IMR-90 (cell line): ENCODE measurements at regions not wholly inside any gene's neighbourhood (a gene's known extent, or its start where the extent isn't known, plus 50 kb on each side); places are given as distances from the start of the nearest gene placed in this dataset.

Experiments used
- ATAC-seq: fragments of 200-7000 bp; cut with Tn5 transposase; 2 replicates; pipeline ENCODE4 v1.9.1; 2020; ENCODE audit warnings: low read depth, mild to moderate bottlenecking, moderate library complexity
- BruUV-seq: library from RNA; stranded (reverse); fragments of 400-500 nt; replicated peaks from 2 replicates; lab custom pipeline; 2021; lab: Mats Ljungman, UMichigan
- CTCF ChIA-PET: fragments of 300-600 bp; formaldehyde crosslinking; extraction: SDS; loops from one replicate; lab custom pipeline; 2021; ENCODE audit warnings: antibody characterized with exemption; lab: Yijun Ruan, JAX
- POLR2A ChIA-PET: fragments of 300-600 bp; sonication (Branson Sonifier 250); formaldehyde crosslinking; loops from one replicate; lab custom pipeline; 2022; ENCODE audit warnings: antibody characterized with exemption; ENCODE audit not compliant: unreplicated experiment; lab: Charles Lee
- DNase-seq: peaks from one replicate; pipeline ENCODE4 v3.0.0; 2013
- H2AFZ ChIP-seq: replicated peaks from 2 replicates; pipeline ENCODE3; 2013; ENCODE audit warnings: low read length, mild to moderate bottlenecking; ENCODE audit not compliant: poor library complexity
- H2AK5ac ChIP-seq: 2 replicates; pipeline ENCODE4 v1.6.1; 2013; ENCODE audit warnings: low read depth, low read length, inconsistent platforms
- H2AK9ac ChIP-seq: replicated peaks from 2 replicates; pipeline ENCODE3; 2013; ENCODE audit warnings: mild to moderate bottlenecking, low read depth, low read length, moderate library complexity; ENCODE audit not compliant: poor library complexity
- H2BK120ac ChIP-seq: 2 replicates; pipeline ENCODE4 v1.6.1; 2013; ENCODE audit warnings: low read depth, low read length, inconsistent platforms
- H2BK15ac ChIP-seq: 3 replicates; pipeline ENCODE4 v1.6.1; 2013; ENCODE audit warnings: low read depth, low read length, inconsistent platforms
- H2BK20ac ChIP-seq: 2 replicates; pipeline ENCODE4 v1.6.1; 2013; ENCODE audit warnings: low read depth, mild to moderate bottlenecking, inconsistent platforms, low read length, moderate library complexity
- H2BK5ac ChIP-seq: 2 replicates; pipeline ENCODE4 v1.6.1; 2013; ENCODE audit warnings: mild to moderate bottlenecking, low read depth, low read length, inconsistent platforms; ENCODE audit not compliant: poor library complexity, severe bottlenecking
- H3K14ac ChIP-seq: replicated peaks from 2 replicates; pipeline ENCODE4 v1.6.1; 2013; ENCODE audit warnings: low read depth, low read length, inconsistent platforms
- H3K18ac ChIP-seq: 2 replicates; pipeline ENCODE4 v1.6.1; 2013; ENCODE audit warnings: low read depth, low read length, control low read depth
- H3K23ac ChIP-seq: 2 replicates; pipeline ENCODE4 v1.6.1; 2013; ENCODE audit warnings: low read depth, low read length, inconsistent platforms
- H3K27ac ChIP-seq: 2 replicates; pipeline ENCODE4 v1.5.1; 2013; ENCODE audit warnings: mild to moderate bottlenecking, control low read depth, low read length; ENCODE audit not compliant: insufficient read depth
- H3K27me3 ChIP-seq: 2 replicates; pipeline ENCODE4 v1.6.1; 2013; ENCODE audit warnings: low read length; ENCODE audit not compliant: control insufficient read depth, insufficient read depth
- H3K36me3 ChIP-seq: 2 replicates; pipeline ENCODE4 v1.6.1; 2013; ENCODE audit warnings: low read length, mixed read lengths; ENCODE audit not compliant: control insufficient read depth, insufficient read depth
- H3K4ac ChIP-seq: 2 replicates; pipeline ENCODE4 v1.6.1; 2013; ENCODE audit warnings: low read depth, low read length, inconsistent platforms
- H3K4me1 ChIP-seq: 2 replicates; pipeline ENCODE4 v1.6.1; 2013; ENCODE audit warnings: low read length, mixed read lengths; ENCODE audit not compliant: control insufficient read depth, insufficient read depth
- H3K4me2 ChIP-seq: 2 replicates; pipeline ENCODE4 v1.6.1; 2013; ENCODE audit warnings: low read depth, mild to moderate bottlenecking, control low read depth, low read length, moderate library complexity
- H3K4me3 ChIP-seq: 2 replicates; pipeline ENCODE4 v1.5.1; 2013; ENCODE audit warnings: low read depth, mild to moderate bottlenecking, control low read depth, low read length, moderate library complexity; ENCODE audit not compliant: insufficient read depth
- H3K56ac ChIP-seq: 2 replicates; pipeline ENCODE4 v1.6.1; 2013; ENCODE audit warnings: low read length, inconsistent platforms; ENCODE audit not compliant: insufficient read depth; ENCODE audit errors: extremely low read depth
- H3K79me1 ChIP-seq, 2 experiments: 2 replicates each; pipeline ENCODE4 v1.6.1; 2013; ENCODE audit warnings: low read length in 2 of 2, inconsistent platforms in 1 of 2, low read depth in 1 of 2
- H3K9ac ChIP-seq: 2 replicates; pipeline ENCODE4 v1.6.1; 2013; ENCODE audit warnings: low read depth, low read length, control low read depth
- H3K9me1 ChIP-seq: 2 replicates; pipeline ENCODE4 v1.6.1; 2013; ENCODE audit warnings: low read length, inconsistent platforms; ENCODE audit not compliant: insufficient read depth
- H3K9me3 ChIP-seq: 2 replicates; pipeline ENCODE4 v1.6.1; 2013; ENCODE audit warnings: low read length; ENCODE audit not compliant: control insufficient read depth, insufficient read depth
- H4K20me1 ChIP-seq: 2 replicates; pipeline ENCODE4 v1.6.1; 2013; ENCODE audit warnings: low read length, inconsistent platforms; ENCODE audit not compliant: insufficient read depth
- H4K5ac ChIP-seq: 2 replicates; pipeline ENCODE4 v1.6.1; 2013; ENCODE audit warnings: mild to moderate bottlenecking, low read depth, low read length, control low read depth
- H4K8ac ChIP-seq, 2 experiments: 2 replicates each; pipeline ENCODE4 v1.6.1; 2013; ENCODE audit warnings: low read depth in 2 of 2, low read length in 2 of 2, control low read depth in 1 of 2, inconsistent platforms in 1 of 2
- H4K91ac ChIP-seq: 2 replicates; pipeline ENCODE4 v1.6.1; 2013; ENCODE audit warnings: low read depth, low read length, inconsistent platforms; ENCODE audit not compliant: insufficient read depth
- BHLHE40 ChIP-seq: fragments of 150-350 bp; IDR thresholded peaks from 2 replicates; pipeline ENCODE4 v1.6.1; 2016; ENCODE audit warnings: mild to moderate bottlenecking, low read depth, low read length
- CHD1 ChIP-seq: IDR thresholded peaks from 2 replicates; pipeline ENCODE4 v1.6.1; 2012; ENCODE audit warnings: low read depth, low read length, improper control_type of control experiment
- MAFK ChIP-seq: IDR thresholded peaks from 2 replicates; pipeline ENCODE4 v1.6.1; 2012; ENCODE audit warnings: low read depth, low read length, improper control_type of control experiment
- NFE2L2 ChIP-seq: fragments of 150-350 bp; IDR thresholded peaks from 2 replicates; pipeline ENCODE4 v1.6.1; 2016; ENCODE audit warnings: low read depth, mild to moderate bottlenecking, low read length
- POLR2A ChIP-seq: IDR thresholded peaks from 2 replicates; pipeline ENCODE4 v1.6.1; 2012; ENCODE audit warnings: mild to moderate bottlenecking, low read depth, low read length
- RCOR1 ChIP-seq: IDR thresholded peaks from 2 replicates; pipeline ENCODE4 v1.6.1; 2012; ENCODE audit warnings: mild to moderate bottlenecking, low read length, improper control_type of control experiment; ENCODE audit not compliant: insufficient replicate concordance
- RFX5 ChIP-seq: IDR thresholded peaks from 2 replicates; pipeline ENCODE4 v1.8.0; 2012; ENCODE audit warnings: low read depth, mild to moderate bottlenecking, low read length, moderate library complexity
- USF2 ChIP-seq: fragments of 150-350 bp; IDR thresholded peaks from 2 replicates; pipeline ENCODE4 v1.6.1; 2017; ENCODE audit warnings: mild to moderate bottlenecking, antibody characterized with exemption, low read length, low read depth
- WGBS, 2 experiments: methylation state at CpG; one replicate each; pipeline versions ENCODE4 v1.1.5 to v1.1.7; 2013; ENCODE audit warnings: missing lambda C conversion rate in 2 of 2; ENCODE audit not compliant: insufficient read length in 1 of 2; ENCODE audit errors: extremely low coverage in 2 of 2; 5-methylcytosine and 5-hydroxymethylcytosine counted together
- dilution Hi-C: fragments of 300-500 bp; cut with HindIII; formaldehyde crosslinking; loops from one replicate; pipeline ENCODE4 v1.14.3; 2018; ENCODE audit warnings: low sequenced_read_pairs; ENCODE audit not compliant: unreplicated experiment
- in situ Hi-C: fragments of 300-500 bp; cut with MboI; formaldehyde crosslinking; loops from 3 replicates; pipeline ENCODE4 v1.14.3; 2019; ENCODE audit warnings: low sequenced_read_pairs, inconsistent platforms, mixed read lengths
- intact Hi-C: fragments of 100-400 bp; cut with micrococcal nuclease; formaldehyde crosslinking; loops from 2 replicates; pipeline ENCODE4 v1.10.0; 2022
- TF ChIP-seq, protein P1 (sequence below): conservative IDR thresholded peaks from 2 replicates; pipeline ENCODE4 v1.5.1; 2012; ENCODE audit warnings: mild to moderate bottlenecking, low read depth, low read length, improper control_type of control experiment

- Histone ChIP-seq H4K8ac (no peak overlapping the region), H2AK9ac (no peak overlapping the region), H3K9ac (no peak overlapping the region), H2BK15ac (no peak overlapping the region), H3K56ac (no peak overlapping the region), H3K9me1 (no peaks in the 10 kb centered on the region), H2AFZ (no peak overlapping the region), H3K4me1 (no peaks in the 10 kb centered on the region), H3K36me3 (no peaks in the 10 kb centered on the region), H3K18ac (no peak overlapping the region), H4K20me1 (no peaks in the 10 kb centered on the region), H3K4me3 (no peak overlapping the region), H3K4me2 (no peak overlapping the region), H3K27me3 (peaks cover 25% of the 10 kb centered on the region), H4K91ac (no peak overlapping the region), H3K14ac (no peak overlapping the region), H3K4ac (no peak overlapping the region), H3K23ac (no peak overlapping the region), H3K79me1 (no peaks in the 10 kb centered on the region), H2BK5ac (no peak overlapping the region), H3K9me3 (no peaks in the 10 kb centered on the region), H2BK120ac (no peak overlapping the region), H2AK5ac (no peak overlapping the region), H3K27ac (no peak overlapping the region), H4K5ac (no peak overlapping the region), H2BK20ac (no peak overlapping the region)
- dilution Hi-C loops, result no loop called here
- in situ Hi-C loops, result no loop called here
- TF ChIP-seq, protein P1, sequence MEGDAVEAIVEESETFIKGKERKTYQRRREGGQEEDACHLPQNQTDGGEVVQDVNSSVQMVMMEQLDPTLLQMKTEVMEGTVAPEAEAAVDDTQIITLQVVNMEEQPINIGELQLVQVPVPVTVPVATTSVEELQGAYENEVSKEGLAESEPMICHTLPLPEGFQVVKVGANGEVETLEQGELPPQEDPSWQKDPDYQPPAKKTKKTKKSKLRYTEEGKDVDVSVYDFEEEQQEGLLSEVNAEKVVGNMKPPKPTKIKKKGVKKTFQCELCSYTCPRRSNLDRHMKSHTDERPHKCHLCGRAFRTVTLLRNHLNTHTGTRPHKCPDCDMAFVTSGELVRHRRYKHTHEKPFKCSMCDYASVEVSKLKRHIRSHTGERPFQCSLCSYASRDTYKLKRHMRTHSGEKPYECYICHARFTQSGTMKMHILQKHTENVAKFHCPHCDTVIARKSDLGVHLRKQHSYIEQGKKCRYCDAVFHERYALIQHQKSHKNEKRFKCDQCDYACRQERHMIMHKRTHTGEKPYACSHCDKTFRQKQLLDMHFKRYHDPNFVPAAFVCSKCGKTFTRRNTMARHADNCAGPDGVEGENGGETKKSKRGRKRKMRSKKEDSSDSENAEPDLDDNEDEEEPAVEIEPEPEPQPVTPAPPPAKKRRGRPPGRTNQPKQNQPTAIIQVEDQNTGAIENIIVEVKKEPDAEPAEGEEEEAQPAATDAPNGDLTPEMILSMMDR, result no peak
- TF ChIP-seq USF2, result no peak
- no peak for TF ChIP-seq CHD1
- TF ChIP-seq NFE2L2, result no peak
- TF ChIP-seq POLR2A, result no peak
- TF ChIP-seq MAFK, result no peak
- TF ChIP-seq RCOR1, result no peak
- no peak for TF ChIP-seq BHLHE40
- no peak for TF ChIP-seq RFX5
- intact Hi-C loops, result no loop called here
- DNase-seq (no peak), ATAC-seq (no peak)
- POLR2A ChIA-PET, result no interaction called here
- CTCF ChIA-PET, result no interaction called here
- no TSS peak for BruUV-seq
- WGBS, 2 experiments, result no CpG with 5 or more reads among the region's 1 CpG
These were observed 75.1 kb downstream of the LINGO1 start for GRCh38 chr15:77557564-77557963.
